ENCODE measurements at regions not wholly inside any gene's neighbourhood (a gene's known extent, or its start where the extent isn't known, plus 50 kb on each side); places are given as distances from the start of the nearest gene placed in this dataset.

GRCh38 chr3:31041161-31041978 lies 146.9 kb upstream of the GADL1 start:
- Histone ChIP-seq H3K4me2 (peak overlapping the region; percentile 36), H3K36me3 (ENCODE audit: low read depth) (no peaks in the 10 kb centered on the region), H4K20me1 (ENCODE audit: insufficient read depth) (no peaks in the 10 kb centered on the region), H3K9me3 (ENCODE audit: insufficient read depth, low read depth) (peaks cover 5% of the 10 kb centered on the region; the same call in 1 of the 2 replicates), H3K27me3 (ENCODE audit: insufficient read depth, low read depth) (no peaks in the 10 kb centered on the region), H3K4me3 (no peak overlapping the region), H3K9me2 (ENCODE audit: insufficient read depth) (no peaks in the 10 kb centered on the region), H3K4me1 (replicated peaks; ENCODE audit: insufficient read depth) (peaks cover 14% of the 10 kb centered on the region), H3F3A (ENCODE audit: insufficient read depth, low read depth) (peaks cover 16% of the 10 kb centered on the region), H3K27ac (peak overlapping the region; percentile 51), H3K79me2 (ENCODE audit: low read depth) (no peaks in the 10 kb centered on the region), H2AFZ (no peak overlapping the region)
- DNase-seq, result peak; percentile 77 to 96
- BruUV-seq (replicated peaks), result no TSS peak
- POLR2A ChIA-PET (ENCODE audit: unreplicated experiment), result interaction anchor here (0.6 kb wide), 2 partner anchors 36 to 491 kb away, joined by 4 to 5 read pairs; partner anchors contain the start of gene STT3B
- intact Hi-C loops (cut with micrococcal nuclease; ENCODE audit: unreplicated experiment), result loop anchor here (1.0 kb wide), 4 partner anchors 12 to 234 kb away; no protein-coding TSS in a partner anchor
- CTCF ChIA-PET, result interaction anchor here (0.6 kb wide), 1 partner anchor 36 kb away, joined by 3 read pairs; no protein-coding TSS in a partner anchor
- no peak for TF ChIP-seq EZH2 (IDR thresholded peaks at IDR 0.05; ENCODE audit: low read depth)
- TF ChIP-seq CTCF (conservative IDR thresholded peaks at IDR 0.05), result no peak

- Histone ChIP-seq H3K9me2 (ENCODE audit: insufficient read depth) (no peaks in the 10 kb centered on the region), H3F3A (ENCODE audit: insufficient read depth, low read depth) (peaks cover 16% of the 10 kb centered on the region), H3K27me3 (ENCODE audit: insufficient read depth, low read depth) (no peaks in the 10 kb centered on the region), H3K27ac (no peak overlapping the region), H3K4me1 (replicated peaks; ENCODE audit: insufficient read depth) (peaks cover 14% of the 10 kb centered on the region), H3K9me3 (ENCODE audit: insufficient read depth, low read depth) (peaks cover 5% of the 10 kb centered on the region; the same call in 1 of the 2 replicates), H3K36me3 (ENCODE audit: low read depth) (no peaks in the 10 kb centered on the region), H2AFZ (no peak overlapping the region), H3K79me2 (ENCODE audit: low read depth) (no peaks in the 10 kb centered on the region), H4K20me1 (ENCODE audit: insufficient read depth) (no peaks in the 10 kb centered on the region), H3K4me3 (no peak overlapping the region), H3K4me2 (no peak overlapping the region)
- intact Hi-C loops (cut with micrococcal nuclease; ENCODE audit: unreplicated experiment), result no loop called here
- ChIA-PET POLR2A (ENCODE audit: unreplicated experiment) (no interaction called here), CTCF (no interaction called here)
- no TSS peak for BruUV-seq (replicated peaks)
- DNase-seq, result no peak
- TF ChIP-seq CTCF (conservative IDR thresholded peaks at IDR 0.05), result no peak
- no peak for TF ChIP-seq EZH2 (IDR thresholded peaks at IDR 0.05; ENCODE audit: low read depth)
Observed at GRCh38 chr3:31043184-31043819, 148.8 kb upstream of the GADL1 start.

GRCh38 chr3:31047673-31048072 lies 153.2 kb upstream of the GADL1 start:
- no peak for TF ChIP-seq EZH2 (IDR thresholded peaks at IDR 0.05; ENCODE audit: low read depth)
- ChIA-PET POLR2A (ENCODE audit: unreplicated experiment) (no interaction called here), CTCF (no interaction called here)
- no peaks in the 10 kb centered on the region for H3K79me2 ChIP-seq (ENCODE audit: low read depth)
- DNase-seq, result no peak
- no peak overlapping the region for H3K27ac ChIP-seq
- no peaks in the 10 kb centered on the region for H3F3A ChIP-seq (ENCODE audit: insufficient read depth, low read depth)
- H2AFZ ChIP-seq, result no peak overlapping the region
- H3K27me3 ChIP-seq (ENCODE audit: insufficient read depth, low read depth), result no peaks in the 10 kb centered on the region
- H3K9me2 ChIP-seq (ENCODE audit: insufficient read depth), result no peaks in the 10 kb centered on the region
- H3K9me3 ChIP-seq (ENCODE audit: insufficient read depth, low read depth), result no peaks in the 10 kb centered on the region; the same call in 1 of the 2 replicates
- H3K4me3 ChIP-seq, result no peak overlapping the region
- H4K20me1 ChIP-seq (ENCODE audit: insufficient read depth), result no peaks in the 10 kb centered on the region
- BruUV-seq (replicated peaks), result no TSS peak
- intact Hi-C loops (cut with micrococcal nuclease; ENCODE audit: unreplicated experiment), result no loop called here
- no peaks in the 10 kb centered on the region for H3K4me1 ChIP-seq (replicated peaks; ENCODE audit: insufficient read depth)
- H3K36me3 ChIP-seq (ENCODE audit: low read depth), result no peaks in the 10 kb centered on the region
- H3K4me2 ChIP-seq, result no peak overlapping the region
